Lower leg skin (tissue), 3 donors: ENCODE measurements at regions not wholly inside any gene's neighbourhood (a gene's known extent, or its start where the extent isn't known, plus 50 kb on each side); places are given as distances from the start of the nearest gene placed in this dataset.

Source experiments
- POLR2A ChIP-seq, 2 donors: fragments of 450-650 bp; IDR thresholded peaks; one replicate each; pipeline ENCODE4 v1.6.1; 2016 to 2017; ENCODE audit warnings: antibody characterized with exemption in 2 of 2, mild to moderate bottlenecking in 1 of 2, moderate library complexity in 1 of 2
- TF ChIP-seq, protein P1 (sequence below), 3 donors: fragments of 450-650 bp; IDR thresholded peaks; one replicate each; pipeline ENCODE4 v1.5.1; 2016; ENCODE audit warnings: antibody characterized with exemption in 3 of 3, mild to moderate bottlenecking in 3 of 3, moderate library complexity in 2 of 3

DNA sequence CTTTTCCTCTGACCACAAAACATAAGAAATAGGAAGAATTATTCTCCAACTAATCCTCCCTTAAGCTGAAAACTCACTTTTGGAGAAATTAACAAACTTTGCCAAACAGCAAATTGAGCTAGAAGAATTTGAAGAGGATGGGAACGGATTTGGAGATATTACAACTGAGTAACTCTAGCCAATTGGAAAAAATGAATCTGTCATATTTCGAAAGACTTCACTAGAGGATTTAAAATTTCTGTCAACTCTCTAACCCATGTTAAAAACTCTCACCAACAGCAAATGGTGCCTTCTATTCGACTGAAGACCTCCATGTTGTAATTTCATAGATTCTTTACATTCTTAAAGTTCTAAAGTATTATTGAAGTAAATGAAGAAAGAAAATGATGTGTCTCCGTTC lies 414.2 kb downstream of the RMST start:
- TF ChIP-seq, protein P1, sequence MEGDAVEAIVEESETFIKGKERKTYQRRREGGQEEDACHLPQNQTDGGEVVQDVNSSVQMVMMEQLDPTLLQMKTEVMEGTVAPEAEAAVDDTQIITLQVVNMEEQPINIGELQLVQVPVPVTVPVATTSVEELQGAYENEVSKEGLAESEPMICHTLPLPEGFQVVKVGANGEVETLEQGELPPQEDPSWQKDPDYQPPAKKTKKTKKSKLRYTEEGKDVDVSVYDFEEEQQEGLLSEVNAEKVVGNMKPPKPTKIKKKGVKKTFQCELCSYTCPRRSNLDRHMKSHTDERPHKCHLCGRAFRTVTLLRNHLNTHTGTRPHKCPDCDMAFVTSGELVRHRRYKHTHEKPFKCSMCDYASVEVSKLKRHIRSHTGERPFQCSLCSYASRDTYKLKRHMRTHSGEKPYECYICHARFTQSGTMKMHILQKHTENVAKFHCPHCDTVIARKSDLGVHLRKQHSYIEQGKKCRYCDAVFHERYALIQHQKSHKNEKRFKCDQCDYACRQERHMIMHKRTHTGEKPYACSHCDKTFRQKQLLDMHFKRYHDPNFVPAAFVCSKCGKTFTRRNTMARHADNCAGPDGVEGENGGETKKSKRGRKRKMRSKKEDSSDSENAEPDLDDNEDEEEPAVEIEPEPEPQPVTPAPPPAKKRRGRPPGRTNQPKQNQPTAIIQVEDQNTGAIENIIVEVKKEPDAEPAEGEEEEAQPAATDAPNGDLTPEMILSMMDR (IDR thresholded peaks at IDR 0.05), result no peak
- no peak for TF ChIP-seq POLR2A (IDR thresholded peaks at IDR 0.05)
